Upper lobe of right lung (tissue), 1 donor: ENCODE measurements at regions not wholly inside any gene's neighbourhood (a gene's known extent, or its start where the extent isn't known, plus 50 kb on each side); places are given as distances from the start of the nearest gene placed in this dataset.

Source experiments
- ATAC-seq: fragments of 200-7000 bp; cut with Tn5 transposase; one replicate; pipeline ENCODE4 v1.9.1; 2020; ENCODE audit warnings: mild to moderate bottlenecking, moderate library complexity
- DNase-seq: peaks from one replicate; pipeline ENCODE4 v3.0.0-alpha.2; 2020
- H3K27ac ChIP-seq: fragments of 200-600 bp; one replicate; pipeline ENCODE4 v1.8.0; 2022
- H3K27me3 ChIP-seq: fragments of 200-600 bp; one replicate; pipeline ENCODE4 v1.8.0; 2022; ENCODE audit warnings: mild to moderate bottlenecking
- H3K36me3 ChIP-seq: fragments of 200-600 bp; one replicate; pipeline ENCODE4 v1.8.0; 2022
- H3K4me1 ChIP-seq: fragments of 200-600 bp; one replicate; pipeline ENCODE4 v1.8.0; 2022
- H3K4me3 ChIP-seq: fragments of 200-600 bp; one replicate; pipeline ENCODE4 v1.8.0; 2022; ENCODE audit warnings: mild to moderate bottlenecking
- H3K9me3 ChIP-seq: fragments of 200-600 bp; one replicate; pipeline ENCODE4 v1.8.0; 2022
- CTCF ChIP-seq: fragments of 200-600 bp; IDR thresholded peaks from one replicate; pipeline ENCODE4 v1.8.0; 2022; ENCODE audit warnings: antibody characterized with exemption
- intact Hi-C: fragments of 100-400 bp; cut with DNase I; formaldehyde crosslinking; loops from one replicate; pipeline ENCODE4 v1.11.0; 2022
- donor health status: DM: no; HTN: yes; CAD: no; lungs with severe emphysema.

GRCh38 chr18:51430538-51430937 is 233.1 kb upstream of the MEX3C start:
- no peaks in the 10 kb centered on the region for H3K9me3 ChIP-seq
- no peaks in the 10 kb centered on the region for H3K4me1 ChIP-seq
- intact Hi-C loops, result no loop called here
- ATAC-seq, result no peak
- H3K27me3 ChIP-seq, result peaks cover 5% of the 10 kb centered on the region
- no peak overlapping the region for H3K4me3 ChIP-seq
- no peak overlapping the region for H3K27ac ChIP-seq
- no peak for DNase-seq
- TF ChIP-seq CTCF, result no peak
- no peaks in the 10 kb centered on the region for H3K36me3 ChIP-seq

- Histone ChIP-seq H3K27ac (no peak overlapping the region), H3K27me3 (peaks cover 12% of the 10 kb centered on the region), H3K9me3 (no peaks in the 10 kb centered on the region), H3K4me1 (no peaks in the 10 kb centered on the region), H3K4me3 (no peak overlapping the region), H3K36me3 (no peaks in the 10 kb centered on the region)
- DNase-seq (no peak), ATAC-seq (no peak)
- intact Hi-C loops, result no loop called here
- no peak for TF ChIP-seq CTCF
These were observed 235.8 kb upstream of the MEX3C start for GRCh38 chr18:51433296-51433695.

- intact Hi-C loops, result no loop called here
- TF ChIP-seq CTCF, result no peak
- DNase-seq (no peak), ATAC-seq (no peak)
- H3K4me1 ChIP-seq, result no peaks in the 10 kb centered on the region
- no peak overlapping the region for H3K4me3 ChIP-seq
- H3K36me3 ChIP-seq, result no peaks in the 10 kb centered on the region
- H3K27ac ChIP-seq, result no peak overlapping the region
- no peaks in the 10 kb centered on the region for H3K9me3 ChIP-seq
- H3K27me3 ChIP-seq, result peaks cover 12% of the 10 kb centered on the region
These were observed 236.4 kb upstream of the MEX3C start for GRCh38 chr18:51433881-51434280.

GRCh38 chr18:51437280-51438271 is 240.1 kb upstream of the MEX3C start:
- intact Hi-C loops, result no loop called here
- Histone ChIP-seq H3K27me3 (peaks cover 12% of the 10 kb centered on the region), H3K36me3 (no peaks in the 10 kb centered on the region), H3K9me3 (no peaks in the 10 kb centered on the region), H3K4me3 (no peak overlapping the region), H3K4me1 (no peaks in the 10 kb centered on the region), H3K27ac (no peak overlapping the region)
- DNase-seq (no peak), ATAC-seq (peak; percentile 15)
- no peak for TF ChIP-seq CTCF

- TF ChIP-seq CTCF, result no peak
- Histone ChIP-seq H3K27ac (no peak overlapping the region), H3K27me3 (peaks cover 12% of the 10 kb centered on the region), H3K9me3 (no peaks in the 10 kb centered on the region), H3K4me1 (no peaks in the 10 kb centered on the region), H3K36me3 (no peaks in the 10 kb centered on the region), H3K4me3 (no peak overlapping the region)
- intact Hi-C loops, result no loop called here
- no peak for ATAC-seq
- no peak for DNase-seq
These were observed 241.4 kb upstream of the MEX3C start for GRCh38 chr18:51438797-51439350.
